T-helper 2 cell treated with Interferon-gamma antibody and Interleukin-4, amounts not matched to agents 5 μg/mL and 100 μg/mL, for 36 hours (primary cell): ENCODE measurements at regions not wholly inside any gene's neighbourhood (a gene's known extent, or its start where the extent isn't known, plus 50 kb on each side); places are given as distances from the start of the nearest gene placed in this dataset.
"Not testable (repeated sequence)": the region's sequence is repeated elsewhere in the genome, so short reads cannot be mapped to it uniquely, and the experiment has no call there.

Source experiments
- DNase-seq: peaks from one replicate; pipeline ENCODE4 v3.0.0; 2021; ENCODE audit warnings: low spot score
- H3K27ac Mint-ChIP-seq: one replicate; pipeline ENCODE4 v1.8.0; 2021; ENCODE audit warnings: mild to moderate bottlenecking, mixed read lengths
- H3K27me3 Mint-ChIP-seq: one replicate; pipeline ENCODE4 v1.8.0; 2021; ENCODE audit warnings: low read depth, mixed read lengths
- H3K36me3 Mint-ChIP-seq: one replicate; pipeline ENCODE4 v1.8.0; 2021; ENCODE audit warnings: low read depth, mixed read lengths
- H3K4me1 Mint-ChIP-seq: one replicate; pipeline ENCODE4 v1.8.0; 2021; ENCODE audit warnings: low read depth, mixed read lengths
- H3K4me3 Mint-ChIP-seq: one replicate; pipeline ENCODE4 v1.8.0; 2022; ENCODE audit warnings: mild to moderate bottlenecking, moderate library complexity, mixed read lengths
- H3K9me3 Mint-ChIP-seq: one replicate; pipeline ENCODE4 v1.8.0; 2021; ENCODE audit warnings: mixed read lengths

DNA sequence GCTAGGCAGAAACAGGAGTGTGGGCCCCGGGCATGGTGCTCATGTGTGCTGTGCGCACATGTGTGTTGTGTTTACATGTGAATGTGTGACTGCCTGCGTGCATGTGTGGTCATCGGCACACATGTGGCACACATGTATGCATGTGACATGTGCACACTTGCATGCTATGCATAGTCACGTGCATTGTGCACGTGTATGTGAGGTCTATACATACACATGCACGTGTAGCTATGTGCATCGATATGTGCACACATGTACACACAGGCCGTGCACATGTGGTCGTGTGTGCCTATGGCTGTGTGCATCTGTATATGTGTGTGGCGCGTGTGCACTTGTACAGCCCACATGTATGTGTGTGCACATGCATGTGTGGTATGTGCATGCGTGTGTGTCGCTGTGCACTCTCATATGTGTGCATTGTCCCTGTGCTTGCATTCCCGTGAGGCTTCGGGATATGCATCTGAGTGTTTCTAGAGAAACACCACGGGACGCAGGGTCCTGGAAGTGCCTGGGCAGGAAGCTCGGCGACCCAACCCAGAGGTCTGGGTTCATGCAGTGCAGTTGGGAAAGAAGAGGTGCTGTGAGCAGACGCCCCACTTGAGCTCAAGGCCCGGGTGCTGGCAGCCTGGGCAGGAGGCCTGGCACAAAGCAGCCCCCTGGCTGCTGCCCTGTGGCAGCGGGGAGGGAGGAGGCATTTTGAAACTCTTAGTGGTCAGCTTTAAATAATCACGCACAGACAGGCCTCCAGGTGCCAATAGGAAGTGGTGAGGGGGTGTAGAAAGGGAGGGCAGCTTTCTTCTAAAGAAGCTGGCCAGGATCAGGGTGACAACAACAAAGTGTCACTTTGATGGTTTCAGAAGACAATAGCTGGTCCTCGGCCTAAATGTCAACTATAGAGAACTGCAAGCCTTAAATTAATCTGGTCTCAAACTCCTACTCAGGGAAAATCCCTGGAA is 410.0 kb upstream of the MGMT start:
- no peak for DNase-seq
- H3K27me3 Mint-ChIP-seq = peaks cover 7% of the 10 kb centered on the region
- H3K4me3 Mint-ChIP-seq = peak overlapping the region; percentile 71
- peaks cover 26% of the 10 kb centered on the region for H3K4me1 Mint-ChIP-seq
- H3K27ac Mint-ChIP-seq = peak overlapping the region; percentile 57
- no peaks in the 10 kb centered on the region for H3K9me3 Mint-ChIP-seq
- H3K36me3 Mint-ChIP-seq = peaks cover 2% of the 10 kb centered on the region

DNA sequence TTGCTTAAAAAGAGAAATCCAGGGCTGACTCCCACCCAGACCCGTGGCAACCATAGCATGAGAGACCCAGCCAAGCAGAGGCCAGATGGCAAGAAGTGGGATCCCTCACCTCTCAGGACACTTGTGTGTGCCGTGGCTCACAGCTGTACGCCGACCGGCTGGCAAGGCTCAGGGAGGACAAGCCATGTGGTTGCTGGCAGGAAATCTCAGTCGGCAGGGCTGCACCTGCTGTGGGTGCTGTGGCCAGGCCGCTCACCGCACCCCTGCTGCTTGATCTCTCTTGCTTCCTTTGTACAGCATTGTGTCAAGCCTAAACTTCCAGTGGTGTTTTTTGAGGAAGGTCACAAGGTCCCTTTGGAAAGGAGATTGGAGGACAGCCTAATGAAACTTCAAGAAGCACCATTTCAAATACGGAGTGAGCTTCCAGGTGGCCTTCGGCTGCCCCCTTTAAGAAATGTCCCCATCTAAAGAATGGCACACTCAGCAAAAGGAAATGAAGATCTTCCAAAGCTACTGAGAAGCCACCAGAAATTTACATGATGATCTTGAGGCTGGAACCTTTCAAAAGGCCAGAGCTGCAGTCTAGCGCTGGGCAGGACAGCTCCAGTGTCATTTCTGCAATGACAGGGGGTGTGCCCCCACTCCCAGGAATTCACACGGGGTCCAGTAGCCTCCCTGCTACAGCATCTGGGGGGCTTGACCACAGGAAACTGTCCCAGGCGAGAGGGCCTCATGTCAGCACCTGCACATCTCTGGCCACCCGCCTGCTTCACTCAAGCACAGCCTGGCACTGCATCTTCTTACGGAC is 409.0 kb upstream of the MGMT start:
- Mint-ChIP-seq H3K4me1 (peaks cover 32% of the 10 kb centered on the region), H3K4me3 (peak overlapping the region; percentile 71), H3K27ac (peak overlapping the region; percentile 37), H3K36me3 (peaks cover 2% of the 10 kb centered on the region), H3K27me3 (peaks cover 13% of the 10 kb centered on the region), H3K9me3 (no peaks in the 10 kb centered on the region)
- DNase-seq = peak; percentile 35

DNA sequence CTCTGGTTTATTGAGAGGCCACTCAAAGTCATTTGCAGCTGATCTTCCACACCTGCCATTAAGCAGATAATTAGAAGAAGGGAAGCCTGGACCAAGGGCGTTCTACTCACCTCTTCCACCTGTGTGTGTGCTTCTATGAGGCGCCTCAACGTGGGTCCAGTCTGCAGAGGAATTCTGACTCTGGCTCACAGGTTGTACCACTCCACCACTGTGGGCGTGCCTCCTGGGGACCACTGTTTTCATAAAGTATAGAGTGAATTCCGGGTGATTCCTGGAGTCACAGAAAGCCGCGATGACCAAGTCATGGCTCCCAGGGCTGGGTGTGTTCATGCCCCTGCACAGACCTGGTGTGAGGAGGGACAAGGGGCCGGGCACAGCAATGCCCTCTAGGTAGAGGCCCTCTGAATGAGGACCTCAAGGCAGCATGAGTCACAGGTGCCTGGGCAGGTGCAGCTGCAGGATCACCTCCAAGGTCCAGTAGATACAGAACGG is 408.3 kb upstream of the MGMT start:
- Mint-ChIP-seq H3K36me3 (peaks cover 2% of the 10 kb centered on the region), H3K27me3 (peaks cover 13% of the 10 kb centered on the region), H3K4me1 (peaks cover 34% of the 10 kb centered on the region), H3K27ac (no peak overlapping the region), H3K4me3 (peak overlapping the region; percentile 71), H3K9me3 (no peaks in the 10 kb centered on the region)
- DNase-seq = no peak

DNA sequence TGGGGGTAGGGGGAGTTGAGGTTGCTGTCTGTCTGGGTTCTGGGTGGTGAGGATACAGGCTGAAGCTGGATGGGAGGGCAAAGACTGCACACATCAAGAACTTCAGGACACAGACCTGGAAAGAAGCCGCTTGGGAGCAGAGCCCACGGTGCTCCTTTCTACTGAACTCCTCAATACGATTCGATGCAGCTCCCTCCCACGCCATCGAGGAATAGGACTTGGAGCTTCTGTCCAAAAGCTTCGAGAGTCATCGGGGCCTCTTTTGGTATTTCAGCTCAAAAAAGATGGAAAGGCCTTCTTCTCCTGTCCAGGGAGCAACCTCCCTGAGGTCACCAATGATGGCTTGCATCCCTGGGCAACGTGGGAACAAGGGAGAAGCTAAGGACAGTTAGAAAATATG is 407.1 kb upstream of the MGMT start:
- Mint-ChIP-seq H3K27ac (no peak overlapping the region), H3K4me1 (peaks cover 38% of the 10 kb centered on the region), H3K36me3 (peaks cover 2% of the 10 kb centered on the region), H3K9me3 (no peaks in the 10 kb centered on the region), H3K4me3 (no peak overlapping the region), H3K27me3 (peaks cover 14% of the 10 kb centered on the region)
- DNase-seq = no peak

DNA sequence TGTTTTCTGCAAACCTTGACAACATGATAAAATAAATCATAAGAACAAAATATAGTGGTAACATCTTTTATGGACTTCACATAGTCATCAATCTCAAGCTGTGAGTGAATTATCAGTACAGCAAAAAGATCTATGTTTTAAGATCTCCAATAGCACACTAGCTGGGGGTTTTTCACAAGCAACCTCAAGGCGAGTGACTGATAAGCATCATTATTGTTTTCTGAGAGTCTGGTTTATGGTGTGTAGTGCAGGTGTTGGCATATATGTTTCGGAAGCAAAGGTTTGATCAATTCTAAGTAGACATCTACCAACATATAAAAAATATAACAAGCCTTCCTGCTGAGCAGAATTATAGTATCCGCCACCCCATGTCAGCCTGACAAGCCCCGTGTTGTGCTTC is 403.8 kb upstream of the MGMT start:
- Mint-ChIP-seq H3K9me3 (no peaks in the 10 kb centered on the region), H3K36me3 (peaks cover 2% of the 10 kb centered on the region), H3K4me3 (no peak overlapping the region), H3K27ac (no peak overlapping the region), H3K4me1 (peaks cover 22% of the 10 kb centered on the region), H3K27me3 (peaks cover 21% of the 10 kb centered on the region)
- DNase-seq = no peak

DNA sequence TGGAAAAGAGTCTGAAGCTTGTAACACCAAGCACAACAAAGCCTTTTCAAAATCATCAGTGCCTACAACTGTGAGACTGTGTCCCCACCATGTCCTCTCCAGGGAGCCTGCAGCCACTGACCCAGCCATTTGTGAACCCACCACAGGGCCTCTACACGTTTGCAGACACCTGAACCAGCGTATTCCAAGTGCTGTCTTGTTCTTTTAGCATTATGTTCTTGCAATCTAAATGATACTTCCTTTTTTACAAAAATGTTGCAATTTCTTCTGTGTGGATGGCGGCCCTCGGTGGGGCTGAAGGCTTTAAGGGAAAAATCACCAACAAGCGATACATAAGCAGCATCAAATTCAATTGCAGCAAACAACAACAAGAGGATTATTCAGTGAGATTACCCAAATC is 403.2 kb upstream of the MGMT start:
- Mint-ChIP-seq H3K4me3 (no peak overlapping the region), H3K27me3 (peaks cover 21% of the 10 kb centered on the region), H3K27ac (no peak overlapping the region), H3K9me3 (no peaks in the 10 kb centered on the region), H3K4me1 (peaks cover 19% of the 10 kb centered on the region), H3K36me3 (peaks cover 2% of the 10 kb centered on the region)
- no peak for DNase-seq

DNA sequence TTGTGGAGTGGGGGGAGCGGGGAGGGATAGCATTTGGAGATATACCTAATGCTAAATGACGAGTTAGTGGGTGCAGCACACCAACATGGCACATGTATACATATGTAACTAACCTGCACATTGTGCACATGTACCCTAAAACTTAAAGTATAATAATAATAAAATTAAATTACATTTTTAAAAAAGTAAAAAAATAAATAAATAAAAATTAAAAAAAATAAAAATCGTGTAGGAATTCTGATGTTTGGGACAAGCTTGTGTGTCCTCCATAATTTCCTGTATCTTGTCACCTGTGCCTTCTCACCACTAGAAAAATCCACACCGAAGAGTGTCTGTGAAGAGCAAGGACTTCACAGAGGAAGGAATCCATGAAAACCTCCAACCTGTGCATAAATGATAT is 400.5 kb upstream of the MGMT start:
- Mint-ChIP-seq H3K4me1 (peaks cover 12% of the 10 kb centered on the region), H3K27me3 (peaks cover 18% of the 10 kb centered on the region)
- H3K27ac Mint-ChIP-seq, DNase-seq, H3K4me3 Mint-ChIP-seq, H3K36me3 Mint-ChIP-seq, H3K9me3 Mint-ChIP-seq: not testable (repeated sequence)

DNA sequence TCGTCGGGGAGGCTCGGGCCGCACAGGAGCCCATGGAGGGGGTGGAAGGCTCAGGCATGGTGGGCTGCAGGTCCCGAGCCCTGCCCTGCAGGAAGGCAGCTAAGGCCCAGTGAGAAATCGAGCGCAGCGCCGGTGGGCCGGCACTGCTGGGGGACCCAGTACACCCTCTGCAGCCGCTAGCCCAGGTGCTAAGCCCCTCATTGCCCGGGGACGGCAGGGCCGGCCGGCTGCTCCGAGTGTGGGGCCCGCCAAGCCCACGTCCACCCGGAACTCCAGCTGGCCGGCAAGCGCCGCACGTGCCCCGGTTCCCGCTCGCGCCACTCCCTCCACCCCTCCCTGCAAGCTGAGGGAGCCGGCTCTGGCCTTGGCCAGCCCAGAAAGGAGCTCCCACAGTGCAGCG is 395.6 kb upstream of the MGMT start:
- not testable (repeated sequence) for H3K9me3 Mint-ChIP-seq, H3K4me1 Mint-ChIP-seq, H3K27me3 Mint-ChIP-seq, H3K4me3 Mint-ChIP-seq, DNase-seq, H3K27ac Mint-ChIP-seq, H3K36me3 Mint-ChIP-seq

DNA sequence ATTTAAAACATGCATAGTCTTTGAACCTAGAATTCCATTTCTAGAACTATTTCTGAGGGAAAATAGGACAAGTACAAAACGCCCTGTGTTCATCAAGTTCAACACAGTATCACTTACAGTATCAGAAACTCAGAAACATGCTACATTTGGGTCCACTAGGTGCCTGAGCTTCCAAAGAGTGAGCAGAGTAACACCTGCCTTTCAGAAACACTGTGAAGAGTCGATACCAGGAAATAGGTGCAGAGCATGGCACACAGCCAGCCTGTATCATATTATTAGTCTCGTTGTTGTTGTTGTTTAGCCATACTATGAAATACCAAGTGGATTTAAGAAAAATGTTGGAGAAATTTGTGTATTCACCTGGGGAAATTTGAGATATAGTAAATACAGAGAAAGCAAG is 392.1 kb upstream of the MGMT start:
- Mint-ChIP-seq H3K27ac (no peak overlapping the region), H3K9me3 (no peaks in the 10 kb centered on the region), H3K4me3 (no peak overlapping the region), H3K27me3 (peaks cover under 1% of the 10 kb centered on the region), H3K36me3 (no peaks in the 10 kb centered on the region), H3K4me1 (peaks cover 4% of the 10 kb centered on the region)
- DNase-seq = no peak

DNA sequence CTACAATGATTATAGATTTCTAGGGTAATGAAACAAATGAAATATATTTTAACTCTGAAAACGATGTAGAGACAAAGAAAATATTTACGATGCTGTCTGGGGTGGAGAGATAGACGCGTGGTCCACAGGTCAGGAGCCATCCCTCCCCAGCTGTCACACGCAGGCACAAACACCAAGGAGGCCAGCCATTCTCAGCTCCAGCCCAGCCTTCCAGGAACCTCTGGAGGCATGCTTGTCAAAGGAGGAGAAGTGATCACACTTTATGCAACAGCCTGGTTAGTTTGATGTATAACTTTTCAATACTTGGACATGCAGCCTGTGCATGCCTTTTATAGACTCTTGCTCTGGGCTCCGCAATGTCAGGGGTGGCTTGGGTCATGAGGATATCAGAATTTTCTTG is 391.5 kb upstream of the MGMT start:
- Mint-ChIP-seq H3K27ac (no peak overlapping the region), H3K9me3 (no peaks in the 10 kb centered on the region), H3K4me1 (peaks cover 4% of the 10 kb centered on the region), H3K36me3 (no peaks in the 10 kb centered on the region), H3K4me3 (no peak overlapping the region), H3K27me3 (peaks cover 6% of the 10 kb centered on the region)
- DNase-seq = no peak

DNA sequence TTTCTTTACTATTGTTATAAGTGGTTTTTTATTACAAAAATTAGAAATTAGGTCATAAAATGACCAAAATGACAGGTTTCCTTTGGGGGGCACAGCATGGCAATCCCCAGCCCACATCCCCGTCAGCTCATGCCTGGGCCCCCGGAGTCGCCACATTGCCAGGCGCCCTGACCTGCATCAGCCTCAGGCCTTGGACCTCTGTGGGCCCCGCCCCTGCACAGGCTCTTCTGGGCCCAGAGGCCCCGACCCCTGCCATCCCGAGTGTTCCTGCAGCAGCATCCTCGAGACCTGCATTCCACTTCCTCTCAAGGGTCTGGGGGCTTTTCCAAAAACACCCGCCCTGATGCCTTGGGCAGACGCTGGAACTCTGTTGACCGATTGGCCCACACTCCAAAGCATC is 391.1 kb upstream of the MGMT start:
- Mint-ChIP-seq H3K4me3 (no peak overlapping the region), H3K36me3 (no peaks in the 10 kb centered on the region), H3K4me1 (peaks cover 4% of the 10 kb centered on the region), H3K27me3 (peaks cover 9% of the 10 kb centered on the region), H3K9me3 (no peaks in the 10 kb centered on the region), H3K27ac (no peak overlapping the region)
- no peak for DNase-seq

DNA sequence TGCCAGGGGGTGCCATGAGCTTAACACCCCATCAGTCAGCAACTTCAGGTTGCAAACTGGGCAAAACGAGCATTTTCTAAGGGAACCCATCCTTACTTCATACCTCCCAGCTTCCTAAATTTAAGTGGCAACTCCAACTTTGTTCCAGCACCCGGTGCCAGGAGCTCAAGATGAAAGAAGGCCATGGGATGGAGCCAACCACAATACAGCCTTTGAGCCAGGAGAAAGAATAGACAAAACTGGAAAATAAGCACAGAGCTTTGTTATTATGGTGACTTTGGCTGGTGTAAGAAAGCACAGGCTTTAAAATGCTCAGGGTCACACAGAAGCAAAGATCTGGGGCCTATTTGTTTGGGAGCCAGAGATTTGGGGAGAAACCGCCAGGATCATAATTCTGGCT is 388.7 kb upstream of the MGMT start:
- Mint-ChIP-seq H3K9me3 (no peaks in the 10 kb centered on the region), H3K27me3 (peaks cover 12% of the 10 kb centered on the region), H3K27ac (no peak overlapping the region), H3K4me1 (no peaks in the 10 kb centered on the region), H3K36me3 (no peaks in the 10 kb centered on the region), H3K4me3 (no peak overlapping the region)
- DNase-seq = no peak

DNA sequence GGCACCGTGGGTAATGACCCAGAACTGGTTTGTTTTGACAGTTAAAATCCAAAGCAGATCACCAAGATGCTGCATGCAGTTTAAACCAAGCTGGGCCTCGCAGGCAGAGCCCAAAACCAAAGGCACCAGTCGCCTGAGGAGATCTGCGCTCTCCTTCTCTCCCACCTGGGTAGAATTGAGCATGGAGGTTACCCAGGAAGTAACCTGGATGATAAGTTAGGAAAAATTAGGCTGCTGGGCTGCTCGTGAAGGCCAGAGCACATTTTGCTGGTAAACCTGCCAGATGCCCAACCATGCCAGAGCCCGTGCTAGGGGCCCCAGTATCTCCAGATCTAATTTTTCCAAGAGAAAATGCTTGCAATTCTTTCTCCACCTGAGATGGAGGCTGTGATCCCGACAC is 388.3 kb upstream of the MGMT start:
- Mint-ChIP-seq H3K4me1 (no peaks in the 10 kb centered on the region), H3K4me3 (no peak overlapping the region), H3K27me3 (peaks cover 14% of the 10 kb centered on the region), H3K36me3 (no peaks in the 10 kb centered on the region), H3K9me3 (no peaks in the 10 kb centered on the region), H3K27ac (no peak overlapping the region)
- no peak for DNase-seq

DNA sequence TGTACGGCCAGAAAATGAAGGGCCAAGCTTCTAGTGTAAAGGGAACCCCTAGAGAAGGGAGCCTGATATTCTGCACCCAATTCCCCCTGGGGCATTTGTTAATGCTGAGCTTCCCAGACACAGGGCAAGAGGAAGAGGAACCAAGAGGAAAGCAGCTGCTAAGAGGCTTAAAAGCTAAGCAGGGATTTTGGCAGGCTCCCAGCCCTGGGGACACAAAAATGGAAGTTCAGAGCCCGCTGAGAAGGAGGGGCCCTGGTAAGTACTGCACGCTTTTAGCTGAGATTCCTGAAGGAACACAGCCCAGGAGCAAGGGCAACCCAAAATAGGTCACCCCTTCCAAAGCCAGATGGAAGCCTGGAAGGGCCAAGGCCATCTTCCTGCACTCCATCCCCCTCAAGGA is 387.3 kb upstream of the MGMT start:
- no peak for DNase-seq
- Mint-ChIP-seq H3K36me3 (no peaks in the 10 kb centered on the region), H3K27ac (no peak overlapping the region), H3K27me3 (peaks cover 14% of the 10 kb centered on the region), H3K4me3 (no peak overlapping the region), H3K9me3 (peaks cover 4% of the 10 kb centered on the region), H3K4me1 (no peaks in the 10 kb centered on the region)
